ENCODE measurements at regions not wholly inside any gene's neighbourhood (a gene's known extent, or its start where the extent isn't known, plus 50 kb on each side); places are given as distances from the start of the nearest gene placed in this dataset.

DNA sequence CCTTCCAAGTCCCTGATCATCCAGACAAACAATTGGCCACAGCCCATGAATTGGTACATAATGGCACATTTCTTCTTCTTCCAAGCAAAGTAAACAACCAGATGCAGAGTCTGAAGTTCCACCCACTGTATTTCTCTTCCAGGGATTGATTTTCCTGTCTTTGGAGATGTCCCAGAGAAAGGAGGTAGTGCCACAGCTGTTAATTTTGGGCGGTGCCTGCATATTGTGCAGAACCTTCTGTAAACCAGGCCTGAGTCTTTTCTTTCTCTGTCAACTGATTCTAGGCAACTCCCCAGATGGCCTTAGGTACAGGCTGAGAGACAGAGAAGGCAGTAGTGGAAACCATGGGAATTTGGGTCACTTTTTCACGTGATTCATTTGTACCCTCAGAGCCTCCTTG, 73.5 kb upstream of the TNIK start:
- intact Hi-C loops (cut with micrococcal nuclease; ENCODE audit: unreplicated experiment), result no loop called here

More for the DNA sequence above, 73.5 kb upstream of the TNIK start:
- ATAC-seq, result no peak
- TF ChIP-seq BORCS8-MEF2B (CRISPR knock-in tag; IDR thresholded peaks at IDR 0.05) (no peak), TOE1 (CRISPR knock-in tag; IDR thresholded peaks at IDR 0.05) (no peak), PAF1 (CRISPR knock-in tag; IDR thresholded peaks at IDR 0.05) (no peak), MED8 (CRISPR knock-in tag; IDR thresholded peaks at IDR 0.05; ENCODE audit: insufficient replicate concordance) (no peak), MXI1 (IDR thresholded peaks at IDR 0.05; ENCODE audit: borderline replicate concordance, low read depth, low read length) (no peak), ZNF772 (CRISPR knock-in tag; IDR thresholded peaks at IDR 0.05) (no peak)
- TF ChIP-seq, protein P1, sequence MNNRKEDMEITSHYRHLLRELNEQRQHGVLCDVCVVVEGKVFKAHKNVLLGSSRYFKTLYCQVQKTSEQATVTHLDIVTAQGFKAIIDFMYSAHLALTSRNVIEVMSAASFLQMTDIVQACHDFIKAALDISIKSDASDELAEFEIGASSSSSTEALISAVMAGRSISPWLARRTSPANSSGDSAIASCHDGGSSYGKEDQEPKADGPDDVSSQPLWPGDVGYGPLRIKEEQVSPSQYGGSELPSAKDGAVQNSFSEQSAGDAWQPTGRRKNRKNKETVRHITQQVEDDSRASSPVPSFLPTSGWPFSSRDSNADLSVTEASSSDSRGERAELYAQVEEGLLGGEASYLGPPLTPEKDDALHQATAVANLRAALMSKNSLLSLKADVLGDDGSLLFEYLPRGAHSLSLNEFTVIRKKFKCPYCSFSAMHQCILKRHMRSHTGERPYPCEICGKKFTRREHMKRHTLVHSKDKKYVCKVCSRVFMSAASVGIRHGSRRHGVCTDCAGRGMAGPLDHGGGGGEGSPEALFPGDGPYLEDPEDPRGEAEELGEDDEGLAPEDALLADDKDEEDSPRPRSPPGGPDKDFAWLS (CRISPR knock-in tag; IDR thresholded peaks at IDR 0.05; ENCODE audit: borderline replicate concordance), result no peak
- TF ChIP-seq, protein P2, sequence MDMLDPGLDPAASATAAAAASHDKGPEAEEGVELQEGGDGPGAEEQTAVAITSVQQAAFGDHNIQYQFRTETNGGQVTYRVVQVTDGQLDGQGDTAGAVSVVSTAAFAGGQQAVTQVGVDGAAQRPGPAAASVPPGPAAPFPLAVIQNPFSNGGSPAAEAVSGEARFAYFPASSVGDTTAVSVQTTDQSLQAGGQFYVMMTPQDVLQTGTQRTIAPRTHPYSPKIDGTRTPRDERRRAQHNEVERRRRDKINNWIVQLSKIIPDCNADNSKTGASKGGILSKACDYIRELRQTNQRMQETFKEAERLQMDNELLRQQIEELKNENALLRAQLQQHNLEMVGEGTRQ (IDR thresholded peaks at IDR 0.05; ENCODE audit: low read depth, low read length), result no peak
- TF ChIP-seq, protein P2 (CRISPR knock-in tag; IDR thresholded peaks at IDR 0.05; ENCODE audit: borderline replicate concordance), result no peak
- TF ChIP-seq, protein P3, sequence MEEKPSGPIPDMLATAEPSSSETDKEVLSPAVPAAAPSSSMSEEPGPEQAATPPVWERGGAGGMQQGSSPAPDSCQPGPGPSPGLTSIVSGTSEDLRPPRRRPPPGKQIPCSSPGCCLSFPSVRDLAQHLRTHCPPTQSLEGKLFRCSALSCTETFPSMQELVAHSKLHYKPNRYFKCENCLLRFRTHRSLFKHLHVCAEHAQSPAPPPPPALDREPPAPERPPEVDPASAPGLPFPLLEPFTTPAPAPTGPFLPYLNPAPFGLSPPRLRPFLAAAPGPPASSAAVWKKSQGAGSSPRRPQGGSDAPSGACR (CRISPR knock-in tag; IDR thresholded peaks at IDR 0.05), result no peak
- FAIRE-seq, result no peak
- CTCF ChIA-PET (ENCODE audit: low intra/inter-chr PET ratio, low total read pairs), result no interaction called here
- Histone ChIP-seq H3K4me1 (ENCODE audit: insufficient read depth, low read length) (no peaks in the 10 kb centered on the region), H3K4me2 (ENCODE audit: low read depth, low read length) (no peak overlapping the region), H3K27me3 (ENCODE audit: control insufficient read depth in 1 of 2, insufficient read depth in 2 of 2, low read length in 2 of 2) (no peaks in the 10 kb centered on the region; a peak in 1 of 5 replicates), H3K9me3 (ENCODE audit: low read length) (no peaks in the 10 kb centered on the region), H3K9ac (ENCODE audit: insufficient read depth, low read depth, low read length) (no peak overlapping the region), H3K27ac (ENCODE audit: extremely low read length, insufficient read depth, low read length) (no peak overlapping the region), H2AFZ (ENCODE audit: low read length) (no peak overlapping the region), H4K20me1 (ENCODE audit: insufficient read depth, low read length) (no peaks in the 10 kb centered on the region), H3K4me3 (replicated peaks in 1 of 3; ENCODE audit: insufficient read depth in 1 of 3, low read depth in 2 of 3, low read length in 3 of 3) (no peak overlapping the region), H3K36me3 (replicated peaks in 1 of 2; ENCODE audit: control insufficient read depth in 1 of 2, insufficient read depth in 2 of 2, low read length in 2 of 2) (no peaks in the 10 kb centered on the region), H3K79me2 (ENCODE audit: insufficient read depth, low read length) (no peaks in the 10 kb centered on the region)
- 7% methylated on average over 2 of the region's 2 CpGs for WGBS (ENCODE audit: low lambda C conversion rate)
- POLR2A ChIA-PET, result no interaction called here
- DNase-seq (ENCODE audit: low spot score), result no peak
- in situ Hi-C loops (cut with HindIII; ENCODE audit: extremely low pct_ligation_motif_present, low pct_unique_long_range_greater_than_20kb), result no loop called here
- no TSS peak for BruUV-seq (replicated peaks)

Measured in HepG2 (cell line).